HG02798 (cell line): ENCODE measurements at regions not wholly inside any gene's neighbourhood (a gene's known extent, or its start where the extent isn't known, plus 50 kb on each side); places are given as distances from the start of the nearest gene placed in this dataset.

Source experiments
- ATAC-seq: cut with Tn5 transposase; IDR thresholded peaks from one replicate; pipeline ENCODE4 v1.9.1; 2021; ENCODE audit warnings: mild to moderate bottlenecking; ENCODE audit not compliant: unreplicated experiment, poor library complexity

DNA sequence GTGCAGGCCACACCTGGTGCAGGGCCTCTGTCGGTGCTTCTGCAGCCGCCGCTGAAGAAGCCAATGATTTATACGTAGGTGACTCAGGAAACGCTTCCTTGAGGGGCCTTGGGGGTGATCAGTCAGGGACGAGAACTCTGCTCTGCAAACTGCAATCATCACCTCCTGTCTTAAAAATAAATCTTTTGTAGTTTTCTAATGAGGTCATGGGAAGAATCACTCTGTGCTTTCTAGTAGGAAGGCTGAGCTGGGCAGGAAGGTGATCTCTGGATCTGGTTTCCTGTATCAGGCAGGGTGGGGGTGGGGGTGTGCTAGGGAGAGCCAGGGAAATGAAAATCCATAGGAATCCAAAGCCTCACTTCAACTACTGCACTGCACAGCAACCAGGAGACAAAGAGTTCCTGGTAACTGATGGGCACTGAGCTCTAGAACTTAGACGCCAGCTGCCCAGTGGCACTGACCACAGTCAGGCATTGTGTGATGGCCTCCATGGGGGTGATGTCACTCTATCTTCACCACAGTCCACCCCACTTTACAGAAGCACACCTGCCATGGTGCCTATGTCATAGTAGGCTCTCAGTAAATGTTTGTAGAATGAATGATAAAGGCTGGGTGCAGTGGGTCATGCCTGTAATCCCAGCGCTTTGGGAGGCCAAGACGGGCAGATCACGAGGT is 292.4 kb upstream of the PWP1 start:
- no peak for ATAC-seq

DNA sequence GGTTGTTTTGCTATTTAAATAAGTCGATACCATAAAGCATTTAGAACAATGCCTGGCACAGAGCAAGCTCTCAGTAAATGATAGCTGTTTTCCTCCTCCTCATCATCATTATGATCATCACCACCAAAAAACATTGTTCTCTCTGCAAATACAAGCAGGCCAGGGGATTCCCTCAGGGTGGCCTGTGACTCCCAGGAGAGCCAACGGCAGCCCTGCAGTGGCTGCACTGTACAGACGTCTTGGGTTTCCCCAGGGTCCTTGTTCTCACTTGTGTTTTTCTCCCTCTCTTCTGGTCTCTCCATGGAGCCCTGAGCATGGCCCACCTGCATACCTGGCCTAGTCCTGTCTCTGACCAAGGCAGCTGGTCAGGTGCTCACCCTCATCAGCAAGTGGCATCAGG is 290.9 kb upstream of the PWP1 start:
- no peak for ATAC-seq

DNA sequence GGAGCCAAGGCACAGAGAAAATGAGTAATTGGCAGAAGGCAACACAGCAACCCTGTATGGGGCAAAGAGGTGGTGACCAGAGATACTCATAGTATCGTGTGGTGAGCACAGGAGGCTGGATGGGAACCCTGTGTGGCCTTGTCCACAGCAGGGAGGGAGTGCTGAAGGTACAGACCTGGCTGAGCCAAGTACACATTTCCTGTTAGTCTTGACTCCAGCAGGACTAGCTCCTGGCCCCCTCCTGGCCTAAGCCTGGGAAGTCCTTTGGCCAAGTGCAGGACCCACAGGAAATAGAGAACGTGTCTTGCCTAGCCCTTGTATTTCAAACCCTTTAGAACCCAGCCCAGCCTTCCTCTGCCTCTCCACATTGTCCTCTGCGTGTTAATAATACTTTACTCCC is 289.8 kb upstream of the PWP1 start:
- ATAC-seq, result no peak

GRCh38 chr12:107396991-107397390 is 288.6 kb upstream of the PWP1 start:
- ATAC-seq, result no peak

DNA sequence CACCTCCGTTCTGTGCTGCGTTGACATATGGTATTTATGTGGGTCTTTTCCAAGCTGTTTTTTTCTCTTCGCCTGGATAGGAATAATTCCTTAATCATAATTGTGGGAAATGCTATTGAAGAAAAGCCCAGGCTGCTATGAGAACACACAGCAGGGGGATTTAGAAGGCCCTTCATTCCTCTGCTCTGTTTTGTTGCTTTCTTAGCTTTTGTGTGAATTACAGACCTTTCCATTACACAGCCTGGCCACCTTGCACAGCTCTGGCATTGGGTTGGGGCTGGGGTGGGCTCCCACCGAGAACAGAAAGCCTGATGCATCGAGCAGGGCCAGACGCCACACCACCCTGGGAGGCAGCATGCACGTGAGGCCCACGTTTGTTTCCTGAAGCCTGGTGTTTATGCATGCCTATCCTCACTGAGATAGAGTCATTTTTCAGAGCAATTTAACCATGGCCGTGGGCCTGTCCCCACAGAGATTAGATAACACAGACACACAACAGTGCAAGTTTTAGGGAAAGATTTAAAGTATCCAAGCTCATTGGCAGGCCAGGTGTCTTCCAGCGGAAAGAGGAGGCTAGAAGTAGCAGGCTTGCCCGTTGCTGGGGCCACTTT is 287.6 kb upstream of the PWP1 start:
- ATAC-seq, result no peak

DNA sequence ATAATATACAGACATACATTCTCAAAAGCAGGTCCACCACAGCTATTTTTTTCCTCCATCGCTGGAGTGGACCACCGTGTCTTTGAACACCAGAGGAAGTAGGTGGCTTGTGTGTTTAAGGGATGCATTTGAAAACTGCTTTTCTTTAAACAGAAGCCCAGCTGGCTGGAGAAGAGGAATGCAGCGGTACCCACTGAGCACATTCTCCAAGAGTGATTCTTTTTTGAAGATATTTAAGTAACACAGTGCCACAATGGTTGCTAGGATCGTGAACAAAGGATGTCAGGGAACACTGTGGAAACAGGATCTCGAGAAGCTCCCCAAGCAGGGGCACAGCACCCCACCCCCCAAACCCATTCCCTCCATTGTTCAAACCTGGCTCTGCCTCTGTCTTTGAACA is 286.6 kb upstream of the PWP1 start:
- ATAC-seq, result no peak

DNA sequence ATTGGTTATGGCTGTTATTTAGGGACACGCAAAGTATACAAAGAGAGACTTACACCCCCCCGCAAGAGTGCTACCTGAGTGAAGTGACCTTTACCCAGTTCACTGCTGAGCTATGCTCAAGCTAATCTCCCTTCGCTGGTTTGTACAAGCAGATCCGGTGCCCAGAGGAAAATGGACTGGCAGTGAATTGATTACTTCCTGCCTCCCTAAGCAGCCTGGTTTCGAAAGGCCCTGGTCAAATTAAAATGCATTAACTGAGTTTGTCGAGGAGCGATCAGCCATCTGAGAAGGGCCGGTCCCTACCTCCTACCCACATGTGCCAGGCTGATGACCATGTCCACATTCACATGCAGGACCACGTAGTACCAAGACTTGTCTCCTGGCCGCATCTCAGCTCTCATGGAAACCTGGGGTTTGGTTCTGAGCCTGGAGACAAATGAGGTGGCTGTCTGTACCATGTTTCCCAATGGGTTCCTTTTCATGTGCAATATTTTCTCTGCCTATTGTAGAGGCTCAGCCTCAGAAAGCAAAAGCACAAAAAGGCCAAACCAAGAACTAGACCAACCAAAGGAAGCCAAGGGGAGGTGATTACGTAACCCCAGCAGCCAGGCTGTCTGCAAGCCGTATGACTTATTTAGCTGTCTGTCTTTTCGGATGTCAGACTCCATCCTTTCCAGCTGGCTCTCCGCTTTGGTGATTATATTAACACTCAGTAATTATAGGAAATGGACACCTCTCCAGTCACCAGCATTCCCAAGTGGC is 284.7 kb upstream of the PWP1 start:
- ATAC-seq, result no peak

- no peak for ATAC-seq
Observed at GRCh38 chr12:107402041-107403022, 283.3 kb upstream of the PWP1 start.

DNA sequence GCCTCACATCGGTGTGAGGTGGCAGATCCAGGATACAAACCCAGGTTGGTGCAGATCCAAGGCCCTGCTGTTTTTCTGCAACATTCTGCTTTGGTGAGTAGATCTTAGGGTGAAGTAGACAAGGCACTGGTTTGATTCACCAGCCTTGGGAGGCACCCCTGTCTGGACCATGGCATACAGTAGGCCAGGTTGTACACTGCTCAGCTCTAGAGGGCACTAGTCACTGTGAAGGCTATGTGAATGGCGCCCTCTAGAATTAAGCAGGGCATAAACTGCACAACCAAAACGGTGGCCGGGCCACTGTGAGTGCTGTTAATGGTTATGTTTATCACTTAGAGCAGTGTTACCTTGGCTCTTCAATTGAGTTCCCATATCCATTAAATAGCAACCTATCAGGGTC is 280.6 kb upstream of the PWP1 start:
- ATAC-seq, result no peak

- no peak for ATAC-seq
Observed at GRCh38 chr12:107405436-107405835, 280.2 kb upstream of the PWP1 start.

- no peak for ATAC-seq
Observed at GRCh38 chr12:107406932-107407331, 278.7 kb upstream of the PWP1 start.

- ATAC-seq, result no peak
Observed at GRCh38 chr12:107411792-107412535, 273.6 kb upstream of the PWP1 start.

DNA sequence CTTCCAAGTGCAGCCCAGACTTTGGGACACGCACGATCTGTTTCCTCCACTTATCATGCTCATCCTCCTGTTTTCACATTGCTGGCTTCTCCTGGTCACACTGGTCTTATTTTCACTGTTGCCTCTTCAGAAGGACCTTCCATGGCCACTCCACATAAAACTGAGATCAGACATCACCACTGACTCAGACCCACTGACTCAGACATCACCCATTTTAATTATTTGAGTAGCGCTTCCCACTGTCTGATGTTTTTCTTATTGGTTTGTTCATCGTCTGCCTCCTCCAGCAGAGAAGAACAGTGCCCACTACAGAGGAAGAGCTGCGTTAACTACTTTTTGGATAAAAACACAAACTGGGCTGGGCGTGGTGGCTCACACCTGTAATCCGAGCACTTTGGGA is 270.5 kb upstream of the PWP1 start:
- no peak for ATAC-seq

GRCh38 chr12:107415834-107416233 is 269.8 kb upstream of the PWP1 start:
- ATAC-seq, result no peak

GRCh38 chr12:107417004-107417403 is 268.6 kb upstream of the PWP1 start:
- no peak for ATAC-seq

DNA sequence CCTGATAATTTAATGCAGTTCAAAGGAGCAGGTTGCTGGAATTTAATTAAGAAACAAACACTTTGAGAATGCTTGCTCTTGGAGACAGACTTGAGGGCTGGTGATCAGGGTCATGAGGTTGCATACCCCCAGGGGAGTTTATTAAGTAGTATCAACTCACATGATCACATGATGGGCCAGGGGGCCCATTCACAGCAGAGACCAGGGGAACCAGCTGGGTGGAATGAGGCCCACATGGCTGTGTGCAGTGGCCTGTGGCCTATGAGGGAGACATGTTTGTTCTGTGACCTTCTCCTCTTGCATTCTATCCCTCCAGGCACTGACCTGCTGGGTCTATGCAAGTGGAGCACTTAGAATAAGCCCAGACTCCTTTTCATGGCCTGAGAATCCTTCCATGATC is 266.6 kb upstream of the PWP1 start:
- ATAC-seq, result no peak

DNA sequence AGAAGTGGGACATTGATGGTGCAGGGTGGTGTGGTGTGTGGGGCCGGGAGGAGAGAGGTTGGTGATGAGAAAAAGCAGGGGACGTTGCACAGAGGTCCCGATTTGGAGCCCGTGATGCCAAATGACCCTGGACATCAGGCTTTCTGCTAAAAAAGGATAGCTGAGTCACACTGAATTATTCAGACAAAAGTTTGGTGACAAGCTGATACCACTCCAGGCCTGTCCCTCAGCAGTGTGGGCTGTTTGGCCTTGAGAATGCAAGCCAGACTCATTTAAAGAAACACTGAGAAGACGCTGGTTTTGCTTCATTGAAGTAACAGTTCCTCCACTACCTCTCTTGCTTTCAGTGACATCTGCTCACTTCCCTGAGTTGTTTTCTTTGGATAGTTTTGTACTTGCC is 262.1 kb upstream of the PWP1 start:
- ATAC-seq, result no peak

DNA sequence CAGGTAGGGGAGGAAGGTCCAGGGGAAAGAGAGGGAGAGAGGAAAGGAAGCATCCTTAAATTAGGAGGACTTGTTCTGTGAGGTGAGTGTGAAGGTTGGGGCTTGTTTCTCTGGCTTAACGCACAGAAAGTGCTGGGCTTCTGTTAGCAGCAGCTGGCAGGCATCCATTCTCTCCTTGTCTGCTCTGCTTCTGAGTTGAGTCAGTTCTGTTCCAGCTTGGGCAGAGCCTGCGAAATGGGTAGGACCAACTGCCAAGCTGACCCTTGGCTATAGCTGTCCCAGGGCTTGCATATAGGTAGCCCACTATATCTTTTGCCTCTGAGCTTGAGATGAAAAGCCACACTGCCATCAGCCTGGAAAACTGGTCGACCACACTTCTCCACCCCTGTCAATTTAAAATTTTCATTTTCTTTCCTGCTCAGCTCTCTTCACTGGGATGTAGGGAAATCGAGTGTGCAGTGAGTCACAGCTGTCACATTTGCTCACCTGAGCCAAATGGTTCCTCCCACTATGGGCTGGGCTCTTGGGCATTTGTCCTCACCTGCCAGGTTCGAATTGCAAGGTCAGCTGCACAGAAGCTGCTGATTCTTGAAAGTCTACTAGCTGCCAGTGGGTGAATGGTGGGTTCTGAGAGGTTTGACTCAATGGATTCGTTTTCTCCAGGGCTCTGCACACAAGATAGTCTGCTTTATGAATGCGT is 256.4 kb upstream of the PWP1 start:
- no peak for ATAC-seq

GRCh38 chr12:107431942-107432341 is 253.7 kb upstream of the PWP1 start:
- no peak for ATAC-seq
